Hematopoietic multipotent progenitor cell treated with erythropoietin and hydrocortisone succinate and interleukin-3 and kit ligand, for 15 days (in vitro differentiated cells): ENCODE measurements at regions not wholly inside any gene's neighbourhood (a gene's known extent, or its start where the extent isn't known, plus 50 kb on each side); places are given as distances from the start of the nearest gene placed in this dataset.
"Not testable (repeated sequence)": the region's sequence is repeated elsewhere in the genome, so short reads cannot be mapped to it uniquely, and the experiment has no call there.

Experiments
- DNase-seq: peaks from one replicate; pipeline ENCODE4 v3.0.0-alpha.2; 2015; ENCODE audit warnings: low spot score

- no peak for DNase-seq
Measured at GRCh38 chr2:59874361-59874760, 679.1 kb downstream of the BCL11A start.

DNA sequence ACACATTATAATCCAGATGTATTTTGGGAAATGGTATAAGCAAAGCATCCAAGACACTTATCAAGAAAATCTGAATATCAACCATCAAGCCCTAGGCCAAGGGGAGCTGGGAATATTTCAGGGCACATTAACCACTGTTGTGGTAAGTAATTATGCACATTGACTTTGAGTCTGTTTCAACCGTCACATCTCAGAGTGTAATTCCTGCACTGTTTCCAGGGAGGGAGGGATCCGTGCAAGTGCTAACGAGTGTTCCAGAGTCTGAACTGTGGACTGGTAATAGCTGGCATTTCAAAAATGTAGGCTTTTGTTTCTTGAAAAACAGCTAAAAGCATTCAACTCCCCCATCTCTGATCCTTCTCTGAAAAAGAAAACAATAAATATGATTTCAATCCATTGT, 681.6 kb downstream of the BCL11A start:
- no peak for DNase-seq

DNA sequence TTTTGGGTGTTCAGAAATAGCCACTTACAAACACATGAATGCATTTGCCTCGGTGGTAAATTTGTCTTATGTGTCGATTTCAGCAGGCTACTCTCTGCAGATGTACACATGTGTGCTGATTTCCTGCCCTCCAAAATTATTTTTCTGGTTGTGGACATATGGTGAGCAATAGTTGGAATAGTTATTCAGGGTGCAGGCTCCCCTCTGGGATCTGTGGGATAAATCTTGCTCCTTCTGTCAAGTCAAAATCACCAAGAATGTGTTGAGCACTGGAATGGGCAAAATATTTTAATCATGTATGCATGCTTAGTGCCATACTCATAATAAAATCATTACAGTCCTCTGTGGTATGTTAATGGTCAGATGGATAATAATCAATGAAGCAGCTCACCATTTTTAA, 684.5 kb downstream of the BCL11A start:
- DNase-seq = no peak

DNA sequence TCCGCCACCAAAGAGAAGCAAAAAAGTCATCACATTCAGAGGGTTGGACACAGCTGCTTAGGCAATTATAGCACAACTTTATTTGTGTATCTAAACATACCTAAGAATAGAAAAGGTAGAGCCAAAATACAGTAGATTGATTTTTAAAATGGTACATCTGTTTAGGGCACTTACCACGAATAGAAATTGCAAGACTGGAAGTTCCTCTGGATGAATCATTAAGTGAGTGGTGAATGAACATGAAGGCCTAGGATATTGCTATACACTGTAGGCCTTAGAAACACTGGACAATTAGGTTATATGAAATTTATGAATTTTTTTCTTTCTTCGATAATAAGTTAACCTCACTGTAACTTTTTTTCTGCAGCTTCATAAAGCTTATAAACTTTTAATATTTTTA, 687.0 kb downstream of the BCL11A start:
- no peak for DNase-seq

- DNase-seq = no peak
Measured at GRCh38 chr2:59858540-59858939, 694.9 kb downstream of the BCL11A start.

- DNase-seq = no peak
Measured at GRCh38 chr2:59857109-59857508, 696.3 kb downstream of the BCL11A start.

GRCh38 chr2:59856391-59856790, 697.1 kb downstream of the BCL11A start:
- no peak for DNase-seq

DNA sequence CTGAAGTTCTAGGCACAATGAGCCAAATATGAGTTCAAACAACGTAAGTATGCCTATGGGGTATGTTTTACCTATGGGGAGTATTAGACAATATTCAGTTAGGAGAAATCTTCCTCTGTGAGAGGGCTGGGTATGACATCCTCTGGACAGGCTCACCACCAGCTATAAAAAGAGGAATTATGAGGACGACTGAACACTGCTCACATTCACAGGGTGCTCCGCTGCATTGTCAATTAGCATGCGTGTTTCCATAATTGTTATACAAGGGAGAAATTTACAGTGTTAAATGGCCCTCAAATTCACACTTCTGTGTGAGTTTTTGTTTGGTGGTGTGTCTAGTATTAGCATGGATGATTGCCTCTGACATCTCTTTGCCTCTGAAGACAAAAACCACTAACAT, 700.4 kb downstream of the BCL11A start:
- no peak for DNase-seq

GRCh38 chr2:59851836-59852475, 701.5 kb downstream of the BCL11A start:
- DNase-seq = no peak

- no peak for DNase-seq
Measured at GRCh38 chr2:59850554-59850953, 702.9 kb downstream of the BCL11A start.

GRCh38 chr2:59833941-59834340, 719.5 kb downstream of the BCL11A start:
- DNase-seq = no peak

DNA sequence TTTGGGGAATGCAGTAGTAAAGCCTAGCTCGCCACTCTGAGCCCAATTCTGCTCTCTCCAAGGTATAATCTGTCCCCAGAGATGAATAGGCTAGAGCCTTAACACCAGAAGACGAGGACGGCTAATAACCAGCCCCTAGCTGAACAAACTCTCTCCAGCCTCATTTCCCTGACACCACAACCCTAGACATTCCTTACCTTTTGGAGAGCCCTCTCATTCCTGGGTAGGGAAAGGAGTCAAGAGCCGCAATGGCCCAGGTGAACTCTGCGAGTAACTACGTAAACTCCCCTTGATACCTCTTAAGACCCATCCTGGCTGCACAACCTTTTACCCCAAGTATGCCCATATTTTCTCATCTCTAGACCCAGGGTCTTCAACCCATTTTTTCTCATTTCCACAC, 722.9 kb downstream of the BCL11A start:
- DNase-seq = no peak

- no peak for DNase-seq
Measured at GRCh38 chr2:59827677-59828076, 725.8 kb downstream of the BCL11A start.

GRCh38 chr2:59826177-59826576, 727.3 kb downstream of the BCL11A start:
- DNase-seq = no peak

- no peak for DNase-seq
Measured at GRCh38 chr2:59824314-59824713, 729.1 kb downstream of the BCL11A start.

GRCh38 chr2:59816075-59816474, 737.4 kb downstream of the BCL11A start:
- DNase-seq = no peak

GRCh38 chr2:59810283-59810682, 743.2 kb downstream of the BCL11A start:
- not testable (repeated sequence) for DNase-seq

DNA sequence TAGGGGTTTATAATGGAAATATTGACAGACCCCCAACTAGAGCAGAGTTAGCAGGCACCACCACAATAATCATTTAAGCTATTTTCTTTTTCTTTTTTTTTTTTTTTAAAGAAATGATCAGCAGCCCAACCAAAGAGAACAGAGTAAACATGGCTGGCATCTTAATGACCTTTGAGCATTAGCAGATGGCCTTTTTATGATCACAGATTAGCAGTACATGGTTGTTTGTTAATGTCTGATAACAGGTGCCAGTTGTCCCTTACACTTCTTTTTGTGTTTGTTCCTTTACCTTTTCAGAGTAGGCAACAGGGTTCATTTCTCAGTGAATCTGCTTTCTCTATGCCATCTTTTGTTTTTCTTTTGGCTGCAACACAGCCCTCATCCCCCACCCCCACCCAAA, 747.0 kb downstream of the BCL11A start:
- no peak for DNase-seq

DNA sequence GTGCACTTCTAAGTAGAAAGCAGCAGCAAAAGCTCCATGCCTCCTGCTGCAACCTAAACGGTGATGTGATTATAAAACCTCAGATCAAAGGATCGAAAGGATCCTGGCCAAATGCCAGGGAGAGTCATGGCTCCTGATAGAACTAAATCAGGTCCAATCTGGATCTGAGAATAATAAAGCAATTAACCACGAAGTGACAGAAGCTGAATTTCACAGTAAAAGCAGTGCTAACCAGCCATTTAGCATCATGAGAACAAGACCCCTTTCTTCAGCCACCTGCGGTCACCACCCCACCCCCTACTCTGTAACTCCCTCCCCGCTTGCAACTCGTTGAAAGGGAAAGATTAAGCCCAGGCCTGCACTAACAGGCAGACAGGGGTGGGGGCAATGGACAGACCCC, 748.7 kb downstream of the BCL11A start:
- DNase-seq = no peak

DNA sequence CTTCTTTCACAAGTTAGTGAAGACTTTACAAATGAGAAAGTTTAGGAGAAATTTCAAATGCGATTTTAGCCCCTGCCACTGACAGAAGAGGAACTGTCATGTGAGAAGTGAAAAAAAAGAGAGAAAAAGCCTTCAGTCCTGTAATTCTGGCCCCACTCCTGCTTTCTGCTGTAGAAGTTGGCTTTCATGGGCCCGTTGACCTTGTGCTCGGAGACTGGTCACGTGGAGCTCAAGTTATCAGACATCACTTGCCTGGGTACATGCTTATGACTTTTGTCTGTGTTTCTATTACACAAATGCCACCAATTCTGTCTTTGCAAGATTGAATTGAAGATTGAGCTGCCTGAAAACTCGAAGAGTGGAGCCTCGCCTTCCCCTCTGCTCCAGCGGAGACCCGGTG, 749.9 kb downstream of the BCL11A start:
- DNase-seq = no peak

- no peak for DNase-seq
Measured at GRCh38 chr2:59798687-59799232, 754.7 kb downstream of the BCL11A start.

- DNase-seq = no peak
Measured at GRCh38 chr2:59791004-59791618, 762.3 kb downstream of the BCL11A start.

DNA sequence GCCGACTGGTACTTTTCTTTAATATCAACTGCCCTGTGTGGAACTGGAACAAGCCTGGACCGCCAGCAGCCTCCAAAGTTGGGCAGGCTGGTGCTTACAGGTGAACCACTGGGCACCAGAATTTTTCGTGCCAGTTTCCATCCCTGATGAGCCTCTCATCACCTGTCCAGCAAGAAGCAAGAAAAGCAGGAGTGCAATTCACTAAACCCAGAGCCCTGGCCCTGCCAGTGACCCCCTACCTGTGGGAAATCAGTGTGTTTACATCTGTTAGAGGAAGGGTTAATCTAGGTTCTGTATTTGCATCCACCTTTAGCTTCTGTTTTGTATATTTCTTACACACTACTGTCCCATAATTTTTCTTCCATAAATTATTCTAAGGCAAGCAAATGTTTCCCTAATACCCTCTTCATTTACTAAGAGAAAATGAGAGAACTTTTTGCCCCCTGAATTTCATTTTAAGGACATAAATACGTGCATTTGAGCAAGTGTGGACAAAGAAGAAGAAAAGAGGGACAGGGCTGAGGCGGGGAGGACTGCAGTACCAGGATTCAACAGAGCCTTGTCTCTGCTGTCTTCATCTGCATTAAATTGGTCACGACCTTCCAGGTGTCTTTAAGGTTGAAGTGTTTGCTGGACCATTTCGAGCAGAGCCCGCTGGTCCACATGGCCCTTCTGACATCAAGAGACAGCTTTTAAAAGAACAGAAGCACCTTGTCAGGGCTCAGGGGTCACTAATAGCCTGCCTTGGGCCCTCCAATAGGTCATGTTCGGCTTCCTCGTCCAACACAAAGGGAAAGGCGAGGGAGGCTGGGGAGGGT, 763.1 kb downstream of the BCL11A start:
- no peak for DNase-seq
